ENCODE measurements at regions not wholly inside any gene's neighbourhood (a gene's known extent, or its start where the extent isn't known, plus 50 kb on each side); places are given as distances from the start of the nearest gene placed in this dataset.

GRCh38 chr16:55149622-55150021, 174.4 kb upstream of the IRX6 start:
- H3K27ac ChIP-seq (ENCODE audit: insufficient read depth, low read length), result no peak overlapping the region
- H4K20me1 ChIP-seq (ENCODE audit: insufficient read depth, low read length), result no peaks in the 10 kb centered on the region
- H3K79me1 ChIP-seq (ENCODE audit: low read depth in 1 of 2, low read length in 2 of 2), result no peaks in the 10 kb centered on the region
- H3K9me1 ChIP-seq (ENCODE audit: insufficient read depth, low read length), result no peaks in the 10 kb centered on the region
- no TSS peak for BruUV-seq (replicated peaks)
- ATAC-seq (ENCODE audit: low read depth), result no peak
- H3K4me2 ChIP-seq (ENCODE audit: low read depth, low read length), result no peak overlapping the region
- H3K14ac ChIP-seq (replicated peaks; ENCODE audit: low read depth, low read length), result no peak overlapping the region
- intact Hi-C loops (cut with micrococcal nuclease) (no loop called here), in situ Hi-C loops (cut with MboI; ENCODE audit: low sequenced_read_pairs) (no loop called here), dilution Hi-C loops (cut with HindIII; ENCODE audit: low sequenced_read_pairs, unreplicated experiment) (no loop called here)
- DNase-seq, result no peak
- H3K18ac ChIP-seq (ENCODE audit: low read depth, low read length), result no peak overlapping the region
- no peak overlapping the region for H4K91ac ChIP-seq (ENCODE audit: insufficient read depth, low read depth, low read length)
- POLR2A ChIA-PET (ENCODE audit: unreplicated experiment), result no interaction called here
- H2AK5ac ChIP-seq (ENCODE audit: low read depth, low read length), result no peak overlapping the region
- H3K23ac ChIP-seq (ENCODE audit: low read depth, low read length), result no peak overlapping the region
- no peak for TF ChIP-seq RFX5 (IDR thresholded peaks at IDR 0.05; ENCODE audit: low read depth, low read length)
- TF ChIP-seq MAZ (IDR thresholded peaks at IDR 0.05; ENCODE audit: borderline replicate concordance, low read depth, low read length), result no peak
- TF ChIP-seq CTCF (conservative IDR thresholded peaks at IDR 0.05; ENCODE audit: low read depth, low read length), result no peak
- no peak for TF ChIP-seq RCOR1 (IDR thresholded peaks at IDR 0.05; ENCODE audit: insufficient replicate concordance, low read length)
- no peak for TF ChIP-seq MAFK (IDR thresholded peaks at IDR 0.05; ENCODE audit: low read depth, low read length)
- no peak for TF ChIP-seq FOS (IDR thresholded peaks at IDR 0.05; ENCODE audit: low read depth, low read length)
- no peak overlapping the region for H2AK9ac ChIP-seq (replicated peaks; ENCODE audit: low read depth, low read length, poor library complexity)
- H2BK20ac ChIP-seq (ENCODE audit: low read depth, low read length), result no peak overlapping the region
- H2BK15ac ChIP-seq (ENCODE audit: low read depth, low read length), result no peak overlapping the region
- no peak overlapping the region for H4K8ac ChIP-seq (ENCODE audit: low read depth in 2 of 2, low read length in 2 of 2)
- no peaks in the 10 kb centered on the region for H3K36me3 ChIP-seq (ENCODE audit: control insufficient read depth, insufficient read depth, low read length)
- no peak overlapping the region for H2AFZ ChIP-seq (replicated peaks; ENCODE audit: low read length, poor library complexity)
- H3K27me3 ChIP-seq (ENCODE audit: control insufficient read depth, insufficient read depth, low read length), result no peaks in the 10 kb centered on the region
- H2BK120ac ChIP-seq (ENCODE audit: low read depth, low read length), result no peak overlapping the region
- no peak overlapping the region for H4K5ac ChIP-seq (ENCODE audit: low read depth, low read length)
- H3K4me1 ChIP-seq (ENCODE audit: control insufficient read depth, insufficient read depth, low read length), result no peaks in the 10 kb centered on the region
- H2BK5ac ChIP-seq (ENCODE audit: low read depth, low read length, poor library complexity, severe bottlenecking), result no peak overlapping the region
- no peak overlapping the region for H3K56ac ChIP-seq (ENCODE audit: extremely low read depth, insufficient read depth, low read length)
- WGBS, 2 experiments (ENCODE audit: extremely low coverage in 2 of 2, insufficient read length in 1 of 2), result no CpG with 5 or more reads among the region's 4 CpGs
- CTCF ChIA-PET, result no interaction called here
- H3K4me3 ChIP-seq (ENCODE audit: insufficient read depth, low read depth, low read length), result no peak overlapping the region
- no peak overlapping the region for H3K9ac ChIP-seq (ENCODE audit: low read depth, low read length)
- H3K4ac ChIP-seq (ENCODE audit: low read depth, low read length), result no peak overlapping the region
- H3K9me3 ChIP-seq (ENCODE audit: control insufficient read depth, insufficient read depth, low read length), result 0 out of 2 replicates have a peak, but pooled peaks cover 3% of the 10 kb centered on the region

All from IMR-90 (cell line).